ENCODE measurements at regions not wholly inside any gene's neighbourhood (a gene's known extent, or its start where the extent isn't known, plus 50 kb on each side); places are given as distances from the start of the nearest gene placed in this dataset.

DNA sequence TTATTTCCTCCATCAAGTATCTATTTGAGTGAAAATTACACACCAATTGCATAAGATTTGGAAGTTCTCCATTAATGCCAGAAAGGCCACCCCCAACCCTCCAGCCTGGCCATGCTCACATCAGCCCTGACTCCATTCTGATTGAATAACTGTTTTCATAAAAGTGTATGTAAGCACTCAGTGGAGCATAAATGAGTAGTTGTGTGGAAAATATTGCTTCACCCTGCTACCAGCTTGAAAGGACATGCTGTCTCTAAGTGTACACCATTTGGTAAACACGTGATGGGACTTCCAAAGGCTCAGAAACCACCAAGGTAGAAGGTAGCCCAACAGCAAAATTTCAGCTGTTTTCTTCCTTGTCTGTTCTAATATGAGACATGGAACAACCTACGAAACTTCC is 393.8 kb downstream of the ZNF385D start:
- peaks cover 0 to 16% (median 3%) of the 10 kb centered on the region in 7 donors for H3K9me3 Mint-ChIP-seq
- no peaks in the 10 kb centered on the region for H3K27me3 Mint-ChIP-seq
- ATAC-seq (ENCODE audit: low read depth in 2 of 2) (no peak), DNase-seq (no peak)
- no peak overlapping the region for H3K27ac Mint-ChIP-seq
- H3K4me1 Mint-ChIP-seq: no peaks in the 10 kb centered on the region
- H3K4me3 Mint-ChIP-seq: no peak overlapping the region
- no peaks in the 10 kb centered on the region for H3K36me3 Mint-ChIP-seq

DNA sequence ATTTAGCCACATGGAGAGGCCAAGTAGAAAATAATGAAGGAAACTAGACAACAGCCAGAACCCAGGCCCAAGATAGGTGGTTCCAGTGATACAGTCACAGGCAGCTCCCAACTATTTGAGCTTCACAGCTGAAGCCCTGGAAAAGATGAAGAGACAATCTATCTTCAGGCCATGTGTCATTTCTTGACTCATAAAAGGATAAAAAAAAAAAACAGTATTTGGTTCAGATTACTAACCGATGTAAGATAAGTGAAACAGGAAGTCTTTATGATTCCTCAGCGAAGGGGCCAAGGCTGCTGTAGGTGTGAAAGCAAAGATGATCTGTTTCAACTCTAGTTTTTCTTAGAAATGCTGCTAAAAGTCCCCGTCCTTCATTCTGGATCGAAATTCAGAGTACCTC is 394.6 kb downstream of the ZNF385D start:
- no peak for ATAC-seq (ENCODE audit: low read depth in 2 of 2)

DNA sequence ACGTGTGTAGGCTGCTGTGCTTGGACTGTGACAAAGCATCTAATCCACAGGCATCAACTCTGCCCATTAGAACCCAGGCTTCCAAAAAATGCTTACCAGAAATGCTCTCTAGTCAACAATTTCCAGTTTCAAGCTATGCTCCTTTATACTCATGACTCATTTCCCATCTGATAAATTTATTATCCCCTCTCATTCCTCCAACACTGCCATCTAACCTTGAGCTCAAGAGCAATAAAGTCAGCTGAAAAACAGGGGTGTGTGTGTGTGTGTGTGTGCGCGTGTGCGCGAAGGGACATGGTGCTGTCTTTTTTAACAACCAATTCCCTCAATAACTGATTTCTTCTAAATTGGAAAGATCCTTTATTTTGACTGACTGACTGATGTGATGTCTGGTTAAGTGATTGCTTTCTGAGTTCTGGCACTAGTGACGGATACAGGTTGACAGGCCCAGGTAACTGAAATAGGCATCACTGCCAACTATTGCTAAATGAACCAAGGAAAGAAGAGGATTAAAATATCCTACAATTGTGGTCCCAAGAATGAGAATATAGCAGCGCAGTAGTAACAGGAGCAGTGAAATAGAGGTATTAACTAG is 405.5 kb downstream of the ZNF385D start:
- Mint-ChIP-seq H3K4me3 (no peak overlapping the region), H3K4me1 (no peaks in the 10 kb centered on the region), H3K36me3 (no peaks in the 10 kb centered on the region), H3K9me3 (peaks cover 0 to 5% (median 3%) of the 10 kb centered on the region in 7 donors), H3K27ac (no peak overlapping the region), H3K27me3 (no peaks in the 10 kb centered on the region)
- ATAC-seq (ENCODE audit: low read depth in 2 of 2) (no peak), DNase-seq (no peak)

More for the DNA sequence above, 394.6 kb downstream of the ZNF385D start:
- Mint-ChIP-seq H3K27me3 (no peaks in the 10 kb centered on the region), H3K9me3 (peaks cover 0 to 21% (median 6%) of the 10 kb centered on the region in 7 donors), H3K4me3 (no peak overlapping the region), H3K36me3 (no peaks in the 10 kb centered on the region), H3K4me1 (no peaks in the 10 kb centered on the region), H3K27ac (no peak overlapping the region)
- no peak for DNase-seq

DNA sequence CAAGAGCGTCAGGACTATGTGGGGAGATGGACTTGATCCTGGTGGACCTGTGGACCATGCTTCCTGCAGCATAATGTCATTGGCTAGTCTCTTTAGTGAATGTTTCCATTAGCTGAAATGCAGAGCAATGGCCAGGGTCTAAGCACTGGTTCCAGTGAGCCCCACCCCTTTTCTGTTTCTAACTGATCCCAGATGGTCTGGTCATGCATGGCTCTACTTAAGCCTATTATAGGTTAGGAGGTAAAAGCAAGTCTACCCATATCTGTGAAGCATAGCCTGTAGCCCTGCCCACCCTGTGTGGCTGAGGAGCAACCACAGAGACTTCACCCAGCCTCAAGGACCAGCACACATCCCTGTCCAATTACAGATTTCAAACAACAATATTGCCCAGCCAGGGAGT is 419.2 kb downstream of the ZNF385D start:
- H3K27me3 Mint-ChIP-seq: no peaks in the 10 kb centered on the region
- peaks cover 0 to 18% (median 11%) of the 10 kb centered on the region in 3 donors for H3K4me1 Mint-ChIP-seq
- peaks cover 7 to 17% (median 11%) of the 10 kb centered on the region in 7 donors for H3K9me3 Mint-ChIP-seq
- no peak overlapping the region for H3K27ac Mint-ChIP-seq
- DNase-seq (no peak), ATAC-seq (ENCODE audit: low read depth in 2 of 2) (no peak)
- H3K36me3 Mint-ChIP-seq: peaks cover 0 to 8% of the 10 kb centered on the region in 2 donors
- no peak overlapping the region for H3K4me3 Mint-ChIP-seq

DNA sequence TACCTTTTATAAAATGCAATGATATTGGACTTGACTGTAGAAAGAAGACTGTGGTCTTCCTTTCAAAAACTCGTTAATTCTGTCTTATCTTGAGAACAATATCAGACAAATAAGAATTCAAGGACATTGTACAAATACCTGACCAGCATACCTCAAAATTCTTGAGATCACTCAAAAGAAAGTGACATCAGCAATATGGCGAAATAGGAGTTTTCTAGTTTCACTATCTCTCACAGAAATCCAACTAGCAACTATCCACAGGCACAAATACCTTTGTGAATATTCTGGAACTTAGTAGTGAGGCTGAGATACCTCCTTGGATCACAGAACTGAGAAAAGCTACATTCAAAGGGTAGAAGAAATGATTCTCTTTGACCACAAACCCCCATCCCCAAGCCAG is 419.7 kb downstream of the ZNF385D start:
- H3K36me3 Mint-ChIP-seq: peaks cover 0 to 8% of the 10 kb centered on the region in 2 donors
- no peaks in the 10 kb centered on the region for H3K27me3 Mint-ChIP-seq
- no peak for ATAC-seq (ENCODE audit: low read depth in 2 of 2)
- peaks cover 0 to 13% (median 7%) of the 10 kb centered on the region in 3 donors for H3K4me1 Mint-ChIP-seq
- peaks cover 7 to 17% (median 9%) of the 10 kb centered on the region in 7 donors for H3K9me3 Mint-ChIP-seq
- H3K27ac Mint-ChIP-seq: no peak overlapping the region
- no peak for DNase-seq
- H3K4me3 Mint-ChIP-seq: no peak overlapping the region

DNA sequence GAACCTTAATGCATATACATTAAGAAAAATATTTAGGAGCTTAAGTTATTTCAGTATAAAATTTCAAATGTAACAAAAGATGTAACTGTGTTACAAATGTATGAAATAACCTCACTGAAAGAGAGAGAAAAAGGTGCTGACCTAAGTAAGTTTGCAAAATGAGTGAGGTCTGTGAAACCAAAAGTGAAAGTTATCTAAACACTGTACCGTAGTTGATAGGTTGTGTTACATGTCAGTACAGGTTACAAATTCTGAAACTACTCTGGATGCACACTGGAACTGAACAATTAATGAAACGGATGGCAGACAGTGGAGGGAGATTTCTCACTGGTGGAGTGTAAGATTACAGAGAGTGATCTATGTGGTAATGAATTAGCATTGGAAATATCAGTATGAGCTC is 420.7 kb downstream of the ZNF385D start:
- H3K4me3 Mint-ChIP-seq: peak overlapping the region in 6 of 8 donors; percentile 0 to 76 (median 28)
- H3K4me1 Mint-ChIP-seq: peaks cover 0 to 7% (median 5%) of the 10 kb centered on the region in 3 donors
- H3K9me3 Mint-ChIP-seq: peaks cover 0 to 9% (median under 1%) of the 10 kb centered on the region in 7 donors
- H3K27me3 Mint-ChIP-seq: no peaks in the 10 kb centered on the region
- no peak overlapping the region for H3K27ac Mint-ChIP-seq
- ATAC-seq (ENCODE audit: low read depth in 2 of 2) (peak in 1 of 2 donors; percentile 28), DNase-seq (no peak)
- H3K36me3 Mint-ChIP-seq: peaks cover 0 to under 1% of the 10 kb centered on the region in 2 donors

DNA sequence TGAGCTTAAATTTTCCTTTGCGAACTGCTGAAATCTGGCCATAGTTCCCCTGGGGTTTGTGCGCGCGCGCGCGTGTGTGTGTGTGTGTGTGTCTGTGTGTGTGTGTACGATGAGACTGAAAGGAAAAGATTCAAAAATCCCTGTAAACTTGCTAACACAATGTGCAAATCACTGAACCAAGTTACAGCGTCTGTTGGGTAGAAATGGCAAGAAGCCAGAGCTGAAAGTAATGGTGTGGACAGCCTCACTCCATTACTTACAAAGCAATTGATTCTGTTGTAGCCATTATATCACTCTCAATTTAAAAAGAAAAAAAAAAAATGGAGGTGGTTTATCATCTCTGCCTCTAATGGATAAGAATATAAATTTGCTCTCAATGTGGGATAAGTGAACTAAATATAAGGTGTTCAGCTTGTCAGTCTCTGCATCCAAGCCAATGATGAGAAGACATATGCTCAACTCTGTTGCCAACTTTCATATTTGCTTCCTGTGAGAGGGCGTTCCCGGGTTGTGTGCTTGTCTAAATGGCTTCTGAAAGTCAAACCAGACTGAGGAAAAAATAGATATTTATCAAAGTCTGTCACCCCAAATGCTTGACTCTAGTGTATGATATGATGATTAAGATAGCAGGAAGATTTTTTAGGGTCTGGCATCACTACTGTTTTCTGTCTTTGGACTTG is 422.2 kb downstream of the ZNF385D start:
- Mint-ChIP-seq H3K9me3 (peaks cover 0 to 3% (median 0%) of the 10 kb centered on the region in 7 donors), H3K4me3 (no peak overlapping the region), H3K36me3 (no peaks in the 10 kb centered on the region), H3K4me1 (peaks cover 0 to 7% (median 5%) of the 10 kb centered on the region in 3 donors), H3K27ac (no peak overlapping the region), H3K27me3 (no peaks in the 10 kb centered on the region)
- ATAC-seq (ENCODE audit: low read depth in 2 of 2) (no peak), DNase-seq (no peak)

DNA sequence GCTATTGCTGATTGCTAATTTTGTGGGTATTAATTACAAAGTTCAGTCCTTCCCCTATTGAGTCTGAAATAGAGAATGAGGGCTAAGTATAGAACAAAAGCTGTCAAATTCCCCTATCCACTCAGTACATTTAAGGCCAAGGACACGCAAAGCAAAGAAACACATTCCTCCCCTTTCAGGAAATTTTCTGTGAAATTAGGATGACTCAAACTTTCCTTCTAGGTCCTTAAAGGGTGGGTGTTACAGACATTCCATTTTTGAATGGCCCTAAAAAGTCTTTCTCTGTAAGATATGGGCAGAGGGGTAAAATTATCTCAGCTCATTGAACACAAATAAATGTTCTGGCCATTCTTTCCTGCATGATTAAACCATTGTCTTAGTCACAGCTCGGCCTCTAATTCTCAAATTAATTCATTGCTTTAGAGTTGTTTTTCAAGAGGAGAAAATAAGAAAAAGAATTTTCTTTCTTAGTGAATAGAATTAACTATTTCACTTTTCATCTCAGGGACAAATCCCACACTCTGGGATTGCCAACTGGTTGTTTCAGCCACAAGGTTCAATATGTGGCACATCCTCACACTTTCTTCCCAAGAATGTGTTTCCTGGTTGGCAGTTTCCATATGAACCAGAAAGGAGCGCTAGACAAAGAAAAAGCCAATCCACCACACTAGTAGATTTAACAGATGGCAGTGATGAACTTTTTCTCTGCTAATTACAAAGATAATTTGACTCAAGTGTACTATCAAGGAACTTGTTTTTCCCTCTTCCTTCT is 424.1 kb downstream of the ZNF385D start:
- no peaks in the 10 kb centered on the region for H3K27me3 Mint-ChIP-seq
- peaks cover 0 to 7% (median 5%) of the 10 kb centered on the region in 3 donors for H3K4me1 Mint-ChIP-seq
- ATAC-seq (ENCODE audit: low read depth in 2 of 2) (no peak), DNase-seq (no peak)
- no peaks in the 10 kb centered on the region for H3K9me3 Mint-ChIP-seq
- no peaks in the 10 kb centered on the region for H3K36me3 Mint-ChIP-seq
- H3K4me3 Mint-ChIP-seq: no peak overlapping the region
- H3K27ac Mint-ChIP-seq: no peak overlapping the region

DNA sequence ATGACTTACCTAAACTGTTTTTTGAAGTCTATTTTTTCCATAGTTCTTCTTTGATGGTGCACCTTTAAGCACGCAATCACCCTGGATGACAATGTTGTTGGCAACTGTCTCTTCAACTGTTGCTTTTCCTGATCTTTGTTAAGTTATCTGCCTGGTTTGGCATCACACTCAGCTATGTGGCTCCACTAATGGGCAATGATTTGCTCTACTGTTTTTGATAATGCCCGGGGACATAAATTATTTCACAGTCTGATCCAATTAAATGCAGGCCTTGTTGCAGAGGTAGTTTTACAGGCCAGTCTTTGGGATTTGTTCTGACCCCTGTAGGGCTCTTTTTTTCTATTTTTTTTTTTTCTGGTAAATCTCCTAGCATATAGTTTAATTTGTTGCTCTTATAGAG is 436.3 kb downstream of the ZNF385D start:
- Mint-ChIP-seq H3K9me3 (peaks cover 0 to 8% (median 0%) of the 10 kb centered on the region in 7 donors), H3K27me3 (no peaks in the 10 kb centered on the region), H3K36me3 (no peaks in the 10 kb centered on the region), H3K27ac (no peak overlapping the region), H3K4me3 (no peak overlapping the region), H3K4me1 (no peaks in the 10 kb centered on the region)
- DNase-seq (no peak), ATAC-seq (ENCODE audit: low read depth in 2 of 2) (no peak)

DNA sequence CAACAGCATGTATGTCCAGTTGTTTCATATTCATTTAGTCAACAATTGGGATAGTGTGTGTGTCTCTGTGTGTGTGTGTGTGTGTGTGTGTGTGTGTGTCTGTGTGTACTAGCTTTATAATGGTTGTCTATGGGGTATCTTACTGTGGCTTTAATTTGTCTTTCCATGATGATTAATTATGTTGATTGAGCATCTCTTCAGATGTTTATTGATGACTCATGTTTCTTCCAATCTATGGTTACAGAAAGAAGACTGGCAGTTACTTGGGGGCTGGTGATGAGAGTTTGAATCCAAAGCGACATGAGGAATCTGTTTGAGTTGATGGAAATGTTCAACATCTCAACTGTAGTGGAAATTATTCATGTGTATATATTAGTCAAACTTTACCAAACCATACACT is 440.1 kb downstream of the ZNF385D start:
- Mint-ChIP-seq H3K27me3 (no peaks in the 10 kb centered on the region), H3K9me3 (peaks cover 0 to 10% (median 3%) of the 10 kb centered on the region in 7 donors), H3K4me1 (no peaks in the 10 kb centered on the region), H3K27ac (no peak overlapping the region), H3K4me3 (no peak overlapping the region), H3K36me3 (no peaks in the 10 kb centered on the region)
- DNase-seq: no peak
- no peak for ATAC-seq (ENCODE audit: low read depth in 2 of 2)

DNA sequence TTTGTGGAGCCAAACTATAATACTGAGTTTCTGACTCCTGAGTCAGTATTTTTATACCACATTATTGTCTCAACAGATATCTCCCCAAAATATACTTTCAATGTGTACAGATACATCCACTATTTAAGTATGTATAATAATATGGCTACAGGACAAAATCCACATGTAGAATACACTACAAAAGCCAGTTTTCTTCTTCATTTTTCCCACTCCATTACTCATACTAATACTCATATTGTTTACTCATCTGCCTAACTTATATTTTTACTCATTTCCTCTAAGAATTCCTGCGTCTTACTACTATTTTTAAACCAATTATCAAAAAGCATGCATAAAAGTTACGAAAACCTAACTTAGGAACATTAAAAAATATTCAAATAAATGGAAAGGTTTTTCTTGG is 440.8 kb downstream of the ZNF385D start:
- Mint-ChIP-seq H3K36me3 (no peaks in the 10 kb centered on the region), H3K27ac (no peak overlapping the region), H3K4me1 (no peaks in the 10 kb centered on the region), H3K27me3 (no peaks in the 10 kb centered on the region), H3K9me3 (peaks cover 0 to 10% (median 7%) of the 10 kb centered on the region in 7 donors), H3K4me3 (no peak overlapping the region)
- ATAC-seq (ENCODE audit: low read depth in 2 of 2): no peak
- DNase-seq: no peak

DNA sequence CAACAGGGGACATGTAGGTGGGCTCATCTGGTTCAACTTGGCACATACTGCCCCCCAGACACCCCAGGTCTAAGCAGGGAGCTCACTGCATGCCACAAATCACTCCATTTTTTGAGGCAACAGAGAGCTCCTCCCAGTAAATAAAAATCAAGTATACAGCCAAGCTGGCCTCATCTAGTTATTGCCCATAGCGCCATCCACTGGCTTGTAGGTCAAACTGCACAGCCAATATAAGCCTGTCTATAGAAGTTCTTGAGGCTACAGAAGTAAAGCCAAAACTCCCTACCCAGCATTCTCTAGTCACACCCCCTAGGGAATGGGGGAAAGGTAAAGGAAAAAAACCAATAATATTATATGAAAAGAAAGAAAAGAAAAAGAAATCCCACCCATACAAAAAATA is 453.7 kb downstream of the ZNF385D start:
- H3K27me3 Mint-ChIP-seq: no peaks in the 10 kb centered on the region
- no peak for ATAC-seq (ENCODE audit: low read depth in 2 of 2)
- no peaks in the 10 kb centered on the region for H3K4me1 Mint-ChIP-seq
- no peaks in the 10 kb centered on the region for H3K36me3 Mint-ChIP-seq
- DNase-seq: no peak
- no peak overlapping the region for H3K27ac Mint-ChIP-seq
- H3K9me3 Mint-ChIP-seq: peaks cover 2 to 26% (median 10%) of the 10 kb centered on the region in 7 donors
- no peak overlapping the region for H3K4me3 Mint-ChIP-seq

DNA sequence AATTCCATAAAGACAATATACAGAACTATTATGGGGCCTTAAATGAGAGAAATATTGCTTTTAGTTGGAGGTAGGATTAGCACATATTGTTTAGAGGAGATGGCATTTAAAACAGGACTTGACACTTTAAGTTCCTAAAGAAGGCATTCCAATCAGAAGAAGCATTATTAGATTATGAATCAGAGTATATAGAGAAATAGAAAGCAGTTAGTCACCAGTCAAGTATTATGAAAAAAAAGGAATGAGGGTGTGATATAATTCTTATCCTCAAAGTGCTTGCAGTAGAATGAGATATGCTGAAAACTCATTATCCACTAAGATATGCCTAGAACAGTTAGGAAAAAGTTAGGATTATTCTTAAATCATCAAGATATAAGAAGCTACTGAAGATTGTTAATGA is 456.2 kb downstream of the ZNF385D start:
- no peaks in the 10 kb centered on the region for H3K36me3 Mint-ChIP-seq
- no peaks in the 10 kb centered on the region for H3K27me3 Mint-ChIP-seq
- H3K4me3 Mint-ChIP-seq: no peak overlapping the region
- H3K27ac Mint-ChIP-seq: no peak overlapping the region
- no peak for ATAC-seq (ENCODE audit: low read depth in 2 of 2)
- no peaks in the 10 kb centered on the region for H3K4me1 Mint-ChIP-seq
- DNase-seq: no peak
- H3K9me3 Mint-ChIP-seq: peaks cover 2 to 24% (median 9%) of the 10 kb centered on the region in 7 donors

DNA sequence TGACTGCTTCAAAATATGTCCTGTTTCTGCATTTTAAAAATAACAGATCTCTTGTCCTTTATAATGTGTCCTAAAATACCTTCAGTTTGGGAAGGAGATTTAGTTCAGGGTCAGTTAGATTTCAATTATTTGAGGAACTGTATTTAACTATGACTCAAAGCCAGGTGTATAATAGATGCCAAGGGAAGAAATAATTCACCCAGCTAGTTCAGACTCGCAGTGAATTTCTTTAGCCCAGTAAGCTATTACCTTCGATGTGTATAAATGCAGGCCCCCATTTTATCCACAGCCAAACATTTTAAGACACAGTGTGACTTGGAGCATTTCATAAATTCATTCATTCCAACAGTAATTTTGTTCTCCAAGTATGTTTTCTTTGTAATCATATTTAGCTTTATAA is 458.0 kb downstream of the ZNF385D start:
- Mint-ChIP-seq H3K36me3 (no peaks in the 10 kb centered on the region), H3K4me3 (no peak overlapping the region), H3K27me3 (no peaks in the 10 kb centered on the region), H3K9me3 (peaks cover under 1 to 6% (median 5%) of the 10 kb centered on the region in 7 donors), H3K27ac (no peak overlapping the region), H3K4me1 (no peaks in the 10 kb centered on the region)
- no peak for ATAC-seq (ENCODE audit: low read depth in 2 of 2)
- DNase-seq: no peak
